ENCODE measurements at regions not wholly inside any gene's neighbourhood (a gene's known extent, or its start where the extent isn't known, plus 50 kb on each side); places are given as distances from the start of the nearest gene placed in this dataset.
"Not testable (repeated sequence)": the region's sequence is repeated elsewhere in the genome, so short reads cannot be mapped to it uniquely, and the experiment has no call there.

DNA sequence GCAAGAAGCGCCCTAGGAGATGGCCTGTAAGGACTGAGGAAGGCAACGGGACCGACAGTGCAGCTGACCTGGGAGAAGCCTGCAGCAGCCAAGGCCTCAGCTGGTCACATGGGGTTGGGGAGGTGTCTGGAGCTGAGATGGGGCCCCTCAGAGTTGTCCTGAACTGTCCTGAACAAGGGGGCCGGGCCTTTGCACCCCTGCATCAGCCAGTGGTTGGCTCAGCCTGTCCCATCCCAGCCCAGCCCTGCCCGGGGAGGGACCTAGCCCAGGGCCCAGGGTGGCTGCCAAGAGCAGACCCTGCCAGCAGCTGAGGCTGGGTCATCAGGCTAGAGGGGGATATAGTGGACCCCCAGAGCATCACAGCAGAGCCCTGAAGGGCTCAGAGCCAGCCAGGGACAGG lies 122.8 kb upstream of the PPP1R26 start:
- DNase-seq (ENCODE audit: extremely low read depth in 1 of 11, low read depth in 9 of 11, low spot score in 4 of 11), result no peak

DNA sequence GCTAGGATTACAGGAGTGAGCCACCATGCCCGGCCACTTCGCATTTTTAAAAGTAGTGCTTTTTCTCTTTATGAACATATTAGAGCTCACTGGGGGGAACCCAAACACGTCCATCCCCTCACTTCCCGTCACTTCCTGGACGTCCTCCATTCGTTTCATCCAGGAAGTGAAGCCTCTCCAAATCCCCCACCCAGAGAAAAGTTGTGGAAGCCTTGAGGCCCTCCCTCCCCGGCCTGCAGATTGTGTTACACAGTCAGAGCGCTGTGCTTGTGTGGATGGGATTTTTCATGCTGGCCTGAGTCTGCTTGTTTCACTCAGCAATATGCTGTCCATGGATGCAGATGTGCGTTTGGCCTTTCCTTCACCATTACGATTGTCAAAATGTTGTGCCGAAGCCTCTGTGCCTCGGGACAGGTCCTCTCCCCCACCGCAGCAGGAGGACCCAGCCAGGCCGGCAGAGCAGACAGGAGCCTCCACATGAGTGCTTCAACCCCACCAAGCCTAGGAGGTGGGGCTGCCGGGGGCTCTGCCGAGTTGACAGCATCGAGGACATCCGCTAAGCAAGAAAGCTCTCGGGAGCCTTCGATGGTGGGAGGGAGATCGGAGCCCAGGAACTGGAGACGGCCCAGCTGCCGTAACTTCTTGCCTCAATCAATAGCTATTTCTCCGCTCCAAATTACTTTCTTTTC lies 121.6 kb upstream of the PPP1R26 start:
- no peak for DNase-seq (ENCODE audit: extremely low read depth in 1 of 11, low read depth in 9 of 11, low spot score in 4 of 11)

DNA sequence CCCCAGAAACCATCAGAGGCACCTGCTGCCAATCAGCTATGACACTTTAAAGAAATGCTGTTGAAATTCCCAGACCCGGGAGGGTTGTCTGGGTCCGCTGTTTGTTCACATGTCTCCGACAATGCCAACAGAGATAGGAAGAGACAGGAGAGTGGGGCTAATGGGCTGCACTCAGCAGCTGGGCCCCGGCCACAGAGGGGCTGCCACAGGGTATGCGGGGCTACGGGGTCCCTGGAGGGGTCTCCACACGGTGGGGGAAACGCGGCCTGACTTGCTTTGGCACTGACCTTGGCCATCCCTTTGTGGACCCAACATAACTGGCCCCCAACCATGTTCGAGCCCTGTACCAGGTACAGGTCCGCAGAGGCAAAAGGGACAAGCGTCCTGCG lies 121.0 kb upstream of the PPP1R26 start:
- DNase-seq (ENCODE audit: extremely low read depth in 1 of 11, low read depth in 9 of 11, low spot score in 4 of 11), result no peak

DNA sequence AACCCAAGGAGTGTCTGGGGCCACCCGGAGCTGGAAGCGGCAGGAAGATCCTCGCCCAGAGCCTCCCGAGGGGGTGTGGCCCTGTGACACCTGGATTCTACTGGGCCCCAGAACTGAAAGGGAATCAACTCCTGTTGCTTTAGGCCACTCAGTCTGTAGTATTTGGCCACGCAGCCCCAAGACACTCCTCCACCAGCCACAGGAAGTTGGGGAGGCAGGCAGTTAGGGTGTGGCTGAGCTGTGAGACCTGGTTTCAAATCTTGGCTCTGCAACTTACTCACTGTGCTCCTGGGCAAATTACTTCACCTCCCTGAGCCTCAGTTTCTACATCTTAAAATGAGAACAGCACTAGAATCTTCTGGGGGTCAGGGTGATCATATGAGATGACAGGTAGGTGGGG lies 119.8 kb upstream of the PPP1R26 start:
- DNase-seq (ENCODE audit: extremely low read depth in 1 of 11, low read depth in 9 of 11, low spot score in 4 of 11), result no peak

DNA sequence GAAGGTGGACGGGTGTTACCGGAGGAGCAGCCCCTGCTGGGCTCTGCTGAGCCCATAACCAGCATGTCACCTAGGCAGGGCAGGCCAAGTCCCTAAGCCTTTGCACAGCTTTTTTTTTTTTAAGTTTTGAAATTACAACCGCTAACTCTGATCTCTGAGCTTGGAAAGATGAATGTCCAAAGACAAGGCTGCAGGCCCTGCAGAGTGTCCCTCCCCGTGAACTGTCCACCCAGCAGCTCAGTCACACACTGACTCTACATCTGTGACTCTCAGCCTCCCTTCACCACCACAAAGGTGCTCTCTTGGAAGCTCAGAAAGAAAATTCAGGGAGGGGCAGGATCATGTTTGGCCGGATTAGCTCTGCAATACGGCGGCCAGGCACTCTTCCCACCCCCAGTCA lies 119.0 kb upstream of the PPP1R26 start:
- no peak for DNase-seq (ENCODE audit: extremely low read depth in 1 of 11, low read depth in 9 of 11, low spot score in 4 of 11)

DNA sequence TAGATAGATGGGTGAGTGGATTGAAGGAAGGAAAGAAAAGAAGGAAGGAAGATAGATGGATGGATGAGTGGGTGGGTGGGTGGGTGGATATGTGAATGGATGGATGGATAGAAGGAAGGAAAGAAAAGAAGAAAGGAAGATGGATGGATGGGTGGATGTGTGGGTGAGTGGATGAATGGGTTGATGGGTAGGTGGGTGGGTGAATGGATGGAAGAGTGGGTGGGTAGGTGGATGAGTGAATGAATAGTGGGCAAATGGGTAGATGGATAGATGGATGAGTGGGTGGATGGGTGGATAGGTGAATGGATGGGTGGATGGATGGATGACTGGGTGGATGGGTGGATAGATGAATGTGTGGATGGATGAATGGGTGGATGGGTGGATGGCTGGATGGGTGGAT lies 117.9 kb upstream of the PPP1R26 start:
- not testable (repeated sequence) for DNase-seq (ENCODE audit: extremely low read depth in 1 of 11, low read depth in 9 of 11, low spot score in 4 of 11)

DNA sequence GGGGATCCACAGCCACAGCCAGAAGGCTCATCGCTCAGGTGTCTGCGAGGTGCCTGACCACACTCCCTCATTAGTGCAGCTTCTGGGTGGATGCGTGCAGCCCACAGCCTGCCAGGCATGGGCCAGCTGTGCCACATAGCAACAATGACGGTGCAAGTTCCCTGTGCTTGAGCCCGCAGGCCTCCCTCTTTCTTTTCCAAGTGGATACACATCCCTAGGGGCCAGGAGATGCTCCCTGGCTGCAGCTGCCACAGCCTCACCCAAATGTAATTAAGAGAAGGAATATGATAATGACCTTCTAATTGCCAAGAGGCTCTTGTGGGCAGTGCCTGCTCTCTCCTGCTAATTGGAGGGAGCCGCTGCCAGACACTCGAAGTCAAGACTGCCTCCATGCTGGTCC lies 116.0 kb upstream of the PPP1R26 start:
- no peak for DNase-seq (ENCODE audit: extremely low read depth in 1 of 11, low read depth in 9 of 11, low spot score in 4 of 11)

DNA sequence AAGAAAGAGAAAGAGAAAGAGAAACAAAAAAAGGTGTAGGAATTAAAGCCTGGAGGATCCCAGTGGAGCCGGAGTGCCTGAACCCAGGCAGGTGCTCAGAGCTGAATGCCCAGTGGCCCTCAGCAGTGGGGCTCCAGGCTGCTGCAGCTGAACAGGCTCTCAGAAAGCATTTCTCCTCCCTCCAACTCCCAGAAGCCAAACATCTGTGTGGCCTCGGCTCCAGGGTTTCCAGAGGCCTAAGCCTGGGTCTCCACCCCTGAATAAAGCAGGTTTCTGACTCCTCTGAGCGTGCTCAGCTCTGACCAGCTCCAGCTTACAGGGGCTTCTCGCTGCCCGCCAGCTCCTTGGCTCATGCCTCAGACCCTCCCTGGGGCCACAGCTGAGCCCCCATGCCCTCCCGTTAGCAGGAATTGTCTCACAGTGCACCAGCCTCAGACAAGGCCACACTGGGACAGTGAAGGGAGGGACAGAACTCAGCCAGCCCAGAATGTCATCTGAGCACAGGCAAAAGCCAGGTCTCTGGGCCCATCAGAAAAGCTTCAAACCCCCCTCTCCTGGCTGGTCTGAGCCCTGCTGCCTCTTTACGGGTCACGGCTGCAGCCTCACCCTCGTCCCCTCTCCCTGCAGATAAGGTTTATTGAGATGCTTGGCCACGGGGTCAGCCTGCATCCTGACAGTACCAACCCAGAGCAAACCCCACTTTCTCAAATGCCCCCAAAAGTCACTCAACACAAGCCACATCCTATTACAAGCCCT lies 114.4 kb upstream of the PPP1R26 start:
- DNase-seq (ENCODE audit: extremely low read depth in 1 of 11, low read depth in 9 of 11, low spot score in 4 of 11), result no peak

DNA sequence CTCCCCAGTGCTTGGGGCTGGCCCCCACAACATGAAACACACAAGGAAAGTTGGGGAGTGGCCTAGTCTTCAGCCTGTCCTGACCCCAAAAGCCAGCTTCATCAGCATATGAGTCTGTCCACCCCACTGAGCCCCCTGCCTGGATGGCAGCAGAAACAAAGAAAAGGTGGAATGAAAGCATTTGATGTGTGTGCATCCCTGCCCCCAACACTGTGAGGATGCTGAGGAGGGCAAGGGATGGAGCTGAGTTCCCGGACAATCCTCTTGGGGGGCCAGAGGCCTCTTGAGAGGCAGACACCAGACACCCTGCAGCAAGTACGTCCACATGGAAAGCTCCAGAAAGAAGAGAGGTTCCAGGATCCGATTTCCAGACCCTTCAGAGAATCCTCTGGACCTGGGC lies 113.5 kb upstream of the PPP1R26 start:
- DNase-seq (ENCODE audit: extremely low read depth in 1 of 11, low read depth in 9 of 11, low spot score in 4 of 11), result no peak

DNA sequence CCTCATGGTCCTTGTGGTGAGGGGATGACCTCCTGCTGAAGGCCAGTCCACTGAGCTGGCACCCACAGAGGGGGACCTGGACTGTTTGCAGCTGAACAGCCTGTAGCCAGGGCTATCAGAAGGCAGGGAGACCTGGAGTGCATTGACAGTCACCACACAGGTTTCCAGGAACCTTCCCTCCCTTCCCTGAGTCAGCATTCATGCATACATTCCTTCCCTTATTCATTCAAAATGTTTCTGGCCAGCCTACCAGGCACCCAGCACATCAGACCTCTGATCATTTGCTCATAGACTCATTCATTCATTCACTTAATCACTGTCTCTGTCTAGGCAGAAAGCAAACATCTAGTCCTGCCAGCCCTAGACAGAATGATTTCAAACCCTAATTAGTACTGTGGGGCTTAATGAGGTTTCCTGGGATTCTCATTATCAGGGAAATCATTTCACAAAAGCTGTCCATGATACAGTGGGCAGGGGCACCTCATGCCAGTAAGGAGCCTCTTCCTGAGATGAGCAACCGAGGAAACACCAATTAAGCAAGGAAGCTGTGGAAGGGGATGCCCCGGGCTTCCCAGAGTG lies 110.1 kb upstream of the PPP1R26 start:
- DNase-seq (ENCODE audit: extremely low read depth in 1 of 11, low read depth in 9 of 11, low spot score in 4 of 11), result no peak

DNA sequence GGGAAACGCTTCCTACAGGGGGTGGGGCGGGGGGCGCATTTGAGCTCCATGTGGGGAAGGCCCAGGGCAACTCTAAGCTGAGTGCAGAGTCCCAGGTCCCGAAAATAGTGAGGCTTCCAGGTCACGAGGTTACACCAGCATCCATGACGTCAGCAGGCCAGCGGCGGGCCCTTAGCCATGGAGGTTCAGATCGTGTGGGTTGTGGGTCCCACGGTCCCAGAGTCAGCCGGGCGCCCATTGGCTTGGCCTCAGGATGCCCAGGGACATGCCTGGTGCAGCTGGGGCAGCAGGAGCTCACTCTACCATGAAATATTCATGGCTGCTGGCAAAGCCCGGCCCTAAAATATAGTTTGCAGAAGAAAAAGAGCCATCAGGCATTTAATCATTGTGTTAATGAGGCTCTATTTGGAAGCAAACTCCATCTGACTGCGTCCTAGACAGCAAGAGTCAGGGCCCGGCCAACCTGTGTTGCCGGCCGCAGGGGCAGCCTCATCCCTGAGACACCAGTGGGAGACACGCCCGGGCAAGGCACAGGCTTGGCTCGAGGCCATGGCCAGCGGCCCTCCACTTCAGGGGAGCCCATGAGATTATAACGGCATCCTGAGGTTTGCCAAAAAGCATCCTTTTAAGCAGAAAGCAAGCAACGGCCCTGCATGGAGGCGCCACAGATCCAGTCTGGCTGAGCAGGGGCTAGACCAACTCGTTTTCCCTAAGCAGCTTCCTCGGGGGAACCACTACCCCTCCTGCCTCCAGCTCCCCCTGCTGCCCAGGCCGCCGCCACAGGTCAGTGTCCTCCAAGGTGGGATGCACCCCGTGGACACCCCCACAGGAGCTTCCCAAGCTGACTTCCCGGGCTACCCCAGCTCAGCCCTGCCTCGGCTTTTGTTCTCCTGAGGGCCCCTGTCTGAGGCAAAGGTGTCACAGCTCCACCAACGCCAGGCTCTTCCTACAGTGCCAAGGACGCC lies 108.9 kb upstream of the PPP1R26 start:
- no peak for DNase-seq (ENCODE audit: extremely low read depth in 1 of 11, low read depth in 9 of 11, low spot score in 4 of 11)

DNA sequence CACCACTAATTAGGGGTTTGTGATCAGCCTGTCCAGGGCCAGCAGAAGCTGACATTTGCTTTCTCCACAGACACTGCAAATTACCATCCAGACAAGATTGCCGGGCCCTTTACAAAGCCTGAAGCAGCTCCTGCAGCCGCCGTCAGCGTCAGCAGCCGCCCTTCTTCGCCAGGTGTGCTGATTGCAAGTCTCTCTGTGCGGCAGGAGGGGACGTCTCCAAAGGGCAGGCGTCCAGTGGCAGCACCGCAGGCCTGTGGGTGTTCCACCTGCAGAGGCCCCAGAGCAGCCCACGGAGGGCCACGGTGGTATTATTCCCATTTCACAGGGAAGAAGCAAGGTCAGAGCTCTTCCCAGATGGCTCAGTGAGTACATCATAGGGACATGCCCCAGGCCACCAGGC lies 108.0 kb upstream of the PPP1R26 start:
- DNase-seq (ENCODE audit: extremely low read depth in 1 of 11, low read depth in 9 of 11, low spot score in 4 of 11), result no peak

DNA sequence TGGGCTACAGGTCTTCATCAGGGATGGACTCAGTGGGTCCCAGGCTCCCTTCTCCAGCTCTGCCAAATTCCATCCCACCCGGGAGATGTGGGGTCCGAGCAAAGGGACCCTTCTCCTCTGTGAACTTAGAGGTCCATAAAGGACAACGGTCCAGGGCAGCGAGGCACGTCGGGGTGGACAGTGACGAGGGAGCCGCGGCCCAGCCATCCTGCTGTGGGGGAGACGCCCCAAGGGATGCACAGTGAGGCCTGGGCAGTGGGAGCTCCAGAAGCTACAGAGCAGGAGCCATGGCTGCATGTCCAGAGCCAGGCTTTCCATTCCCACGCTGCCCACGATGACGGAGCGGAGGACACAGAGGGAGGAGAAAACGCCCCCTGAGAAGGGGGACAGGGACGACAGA lies 107.5 kb upstream of the PPP1R26 start:
- DNase-seq (ENCODE audit: extremely low read depth in 1 of 11, low read depth in 9 of 11, low spot score in 4 of 11), result no peak

DNA sequence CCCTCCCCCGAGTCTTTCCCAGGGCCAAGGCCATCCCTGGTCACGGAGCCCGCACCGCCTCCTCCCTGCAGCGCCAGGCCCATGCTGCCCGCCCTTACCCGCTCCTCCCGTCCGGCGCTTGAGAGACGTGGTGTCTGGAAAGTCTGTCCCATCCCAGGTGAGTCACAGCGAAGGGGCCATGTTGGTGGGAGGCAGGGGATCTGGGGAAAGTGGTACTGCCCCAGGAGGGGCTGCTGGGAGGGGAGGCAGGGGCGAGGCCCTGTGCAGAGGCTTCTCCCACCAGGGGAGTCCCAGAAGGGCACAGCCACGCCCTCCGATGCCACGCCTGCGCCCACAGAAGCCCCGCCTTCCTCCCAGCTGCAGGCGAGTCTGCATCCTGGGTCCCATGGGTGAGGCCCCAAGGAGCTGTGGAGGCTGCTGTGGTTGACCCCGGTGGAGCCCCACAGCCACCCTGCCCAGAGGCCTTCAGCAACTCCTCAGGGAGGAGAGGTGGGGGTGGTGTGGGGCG lies 107.0 kb upstream of the PPP1R26 start:
- no peak for DNase-seq (ENCODE audit: extremely low read depth in 1 of 11, low read depth in 9 of 11, low spot score in 4 of 11)

DNA sequence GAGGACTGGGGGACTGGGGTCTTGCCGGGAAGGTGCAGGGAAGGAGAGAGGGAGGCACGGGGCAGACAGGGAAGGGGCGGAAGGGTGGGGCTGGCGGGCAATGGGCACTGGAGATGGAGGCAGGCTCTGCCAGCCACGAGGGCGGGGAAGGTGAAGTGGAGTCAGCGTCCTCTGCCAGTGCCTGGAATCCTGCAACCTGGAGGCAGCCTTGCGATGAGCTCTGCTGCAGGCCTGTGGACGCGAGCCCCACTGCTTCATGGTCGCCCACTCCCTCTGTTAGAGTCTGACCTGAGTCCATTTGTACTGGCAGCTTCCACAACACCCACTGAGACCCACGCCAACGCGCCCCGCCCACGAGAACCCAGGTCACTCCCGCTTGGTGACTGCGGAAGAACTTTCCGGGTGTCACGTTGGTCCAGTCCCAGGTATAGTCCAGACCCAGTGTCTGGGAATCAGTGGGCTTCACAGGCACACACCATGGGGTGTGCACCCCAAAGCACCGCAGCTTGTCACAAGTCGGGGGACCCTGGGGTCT lies 106.4 kb upstream of the PPP1R26 start:
- no peak for DNase-seq (ENCODE audit: extremely low read depth in 1 of 11, low read depth in 9 of 11, low spot score in 4 of 11)

DNA sequence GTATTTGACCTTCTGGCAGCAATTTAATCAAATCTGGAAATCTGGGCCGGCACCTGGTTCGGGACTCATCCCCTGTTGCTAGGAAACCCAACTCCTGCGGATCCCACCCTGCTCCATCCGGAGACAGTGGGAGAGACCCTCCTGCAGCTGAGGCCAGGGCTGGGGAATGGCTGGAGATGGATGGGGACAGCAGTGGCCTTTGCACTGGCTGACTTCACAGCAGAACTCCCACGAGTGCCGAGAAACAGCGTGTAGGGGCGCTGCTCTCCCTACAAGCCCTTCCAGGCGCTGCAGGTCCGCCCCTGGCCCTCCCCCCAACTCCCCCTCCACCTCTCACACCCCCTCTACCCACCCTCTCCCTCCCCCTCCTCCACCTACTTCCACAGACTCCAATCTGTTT lies 105.8 kb upstream of the PPP1R26 start:
- DNase-seq (ENCODE audit: extremely low read depth in 1 of 11, low read depth in 9 of 11, low spot score in 4 of 11), result no peak

DNA sequence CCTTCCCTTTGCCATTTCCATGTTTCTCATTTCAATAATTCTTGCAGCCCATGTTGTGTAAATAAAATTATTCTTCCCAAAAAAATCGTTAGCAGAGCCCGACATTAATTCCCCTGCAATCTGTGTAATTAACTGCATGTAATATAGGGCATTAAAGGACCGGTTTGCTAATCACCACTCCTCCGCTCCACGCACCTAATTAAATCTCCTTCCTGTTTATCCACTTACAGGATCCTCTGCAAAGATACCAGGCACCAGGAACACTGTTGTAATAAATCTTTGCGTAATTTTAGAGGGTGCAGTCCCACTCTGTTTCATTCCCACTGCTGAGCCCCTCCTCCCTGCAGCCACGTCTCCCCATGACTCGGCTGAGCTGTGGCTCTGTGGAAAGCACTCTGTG lies 105.0 kb upstream of the PPP1R26 start:
- no peak for DNase-seq (ENCODE audit: extremely low read depth in 1 of 11, low read depth in 9 of 11, low spot score in 4 of 11)

DNA sequence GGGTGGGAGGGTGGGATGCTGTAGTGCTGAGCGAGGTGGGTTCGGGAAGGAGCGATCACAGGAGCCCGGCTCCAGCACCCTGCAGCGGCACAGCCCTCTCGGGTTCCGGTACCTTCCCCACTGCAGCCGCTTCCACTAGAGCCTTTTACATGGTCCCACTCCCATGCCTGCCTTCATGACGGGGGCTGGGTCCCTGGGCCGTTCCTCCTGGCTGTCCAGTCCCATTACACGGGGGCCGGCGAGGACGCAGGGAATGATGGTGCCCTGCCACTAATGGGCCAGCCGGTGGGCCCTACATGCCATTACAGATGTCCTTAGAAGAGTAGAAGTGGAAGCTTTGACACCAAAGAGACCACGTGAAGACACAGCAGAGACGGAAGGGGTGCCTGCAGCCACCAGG lies 104.6 kb upstream of the PPP1R26 start:
- no peak for DNase-seq (ENCODE audit: extremely low read depth in 1 of 11, low read depth in 9 of 11, low spot score in 4 of 11)
